ENCODE measurements at regions not wholly inside any gene's neighbourhood (a gene's known extent, or its start where the extent isn't known, plus 50 kb on each side); places are given as distances from the start of the nearest gene placed in this dataset.

GRCh38 chr1:231094421-231094820 lies 54.4 kb upstream of the FAM89A start:
- no peak overlapping the region for H3K9ac ChIP-seq (ENCODE audit: insufficient read depth in 1 of 2, low read depth in 2 of 2, low read length in 2 of 2)
- TF ChIP-seq ZNF175 (CRISPR knock-in tag; IDR thresholded peaks at IDR 0.05; ENCODE audit: low read depth): no peak
- TF ChIP-seq L3MBTL2 (IDR thresholded peaks at IDR 0.05): no peak
- TF ChIP-seq ZC3H8 (IDR thresholded peaks at IDR 0.05): no peak
- no peak for TF ChIP-seq ZNF511 (CRISPR knock-in tag; IDR thresholded peaks at IDR 0.05)
- no peak for TF ChIP-seq POLR2B (IDR thresholded peaks at IDR 0.05; ENCODE audit: low read depth, partially characterized antibody)
- no peak for TF ChIP-seq ZFP30 (CRISPR knock-in tag; IDR thresholded peaks at IDR 0.05; ENCODE audit: borderline replicate concordance)
- TF ChIP-seq NCOA6 (IDR thresholded peaks at IDR 0.05): no peak
- TF ChIP-seq MITF (IDR thresholded peaks at IDR 0.05): no peak
- TF ChIP-seq PRMT5 (CRISPR knock-in tag; IDR thresholded peaks at IDR 0.05): no peak
- no peak for TF ChIP-seq MAX (CRISPR knock-in tag; IDR thresholded peaks at IDR 0.05)
- TF ChIP-seq CHD4 (IDR thresholded peaks at IDR 0.05; ENCODE audit: insufficient read depth, insufficient replicate concordance, low read depth, low read length, poor library complexity, severe bottlenecking): no peak
- no peak for TF ChIP-seq RHOXF2B (CRISPR knock-in tag; conservative IDR thresholded peaks at IDR 0.05)
- TF ChIP-seq NFATC3 (IDR thresholded peaks at IDR 0.05): no peak
- no TSS peak for BruUV-seq (replicated peaks)
- H4K20me1 ChIP-seq (replicated peaks; ENCODE audit: control insufficient read depth, insufficient read depth, low read length): no peaks in the 10 kb centered on the region
- no peak overlapping the region for H3K27ac ChIP-seq (ENCODE audit: extremely low read depth, low read depth, low read length)
- H2AFZ ChIP-seq (ENCODE audit: low read depth, low read length): peak overlapping the region; percentile 12; the same call in 1 of the 2 replicates
- peaks cover 0 to 5% of the 10 kb centered on the region in 2 experiments; a peak in 4 of 5 replicates for H3K4me1 ChIP-seq (replicated peaks in 1 of 2; ENCODE audit: control insufficient read depth in 2 of 2, insufficient read depth in 2 of 2, low read length in 2 of 2)
- no peaks in the 10 kb centered on the region for H3K9me3 ChIP-seq (replicated peaks; ENCODE audit: control insufficient read depth, insufficient read depth, low read depth, low read length)
- H3K36me3 ChIP-seq (ENCODE audit: control insufficient read depth, insufficient read depth, low read length): no peaks in the 10 kb centered on the region
- H3K9me1 ChIP-seq (ENCODE audit: control insufficient read depth, insufficient read depth, low read length): no peaks in the 10 kb centered on the region
- no peak for ATAC-seq
- no peaks in the 10 kb centered on the region for H3K79me2 ChIP-seq (ENCODE audit: control insufficient read depth, insufficient read depth, low read length)
- no peak overlapping the region for H3K4me2 ChIP-seq (ENCODE audit: insufficient read depth, low read length)
- intact Hi-C loops (cut with micrococcal nuclease) (loop anchor here (5.0 to 10.0 kb wide), 3 partner anchors 77 to 510 kb away; partner anchors contain the start of genes ARV1 and TTC13), in situ Hi-C loops (cut with MboI) (no loop called here)
- DNase-seq (ENCODE audit: extremely low read depth in 1 of 4, low spot score in 3 of 4): no peak
- H3K4me3 ChIP-seq: no peak overlapping the region
- 5% methylated on average over 3 of the region's 3 CpGs for WGBS (ENCODE audit: insufficient coverage, low coverage, missing lambda C conversion rate)
- CTCF ChIA-PET (ENCODE audit: low intra/inter-chr PET ratio): interaction anchor here (0.8 to 4.1 kb wide), 2 partner anchors 113 to 117 kb away, joined by 3 to 14 read pairs; no protein-coding TSS in a partner anchor
- FAIRE-seq: no peak
- peaks cover 11 to 24% of the 10 kb centered on the region in 2 experiments; a peak in 4 of 5 replicates for H3K27me3 ChIP-seq (ENCODE audit: control insufficient read depth in 2 of 2, insufficient read depth in 2 of 2, low read length in 2 of 2)
- POLR2A ChIA-PET: interaction anchor here (0.7 to 2.1 kb wide), 7 partner anchors 9 to 476 kb away, joined by 3 to 6 read pairs (median 3); no protein-coding TSS in a partner anchor

Measured in K562 (cell line).